Liver (tissue), 8 donors: ENCODE measurements at regions not wholly inside any gene's neighbourhood (a gene's known extent, or its start where the extent isn't known, plus 50 kb on each side); places are given as distances from the start of the nearest gene placed in this dataset.
"Not testable (repeated sequence)": the region's sequence is repeated elsewhere in the genome, so short reads cannot be mapped to it uniquely, and the experiment has no call there.

Experiments used
- DNase-seq: peaks from one replicate; pipeline ENCODE4 v3.0.0-alpha.2; 2017; ENCODE audit warnings: low spot score
- H3K27ac ChIP-seq, 2 donors: one replicate each; pipeline ENCODE4 v1.7.0; 2013; ENCODE audit warnings: inconsistent platforms in 2 of 2, low read length in 2 of 2, control low read depth in 1 of 2, low read depth in 1 of 2, mild to moderate bottlenecking in 1 of 2
- H3K27me3 ChIP-seq, 4 donors: one replicate each; pipeline versions ENCODE4 v1.6.1 to v1.7.0; 2013; ENCODE audit warnings: low read length in 3 of 4, inconsistent platforms in 1 of 4, mild to moderate bottlenecking in 1 of 4, moderate library complexity in 1 of 4; ENCODE audit not compliant: control insufficient read depth in 4 of 4, insufficient read depth in 4 of 4
- H3K36me3 ChIP-seq, 4 donors: one replicate each; pipeline versions ENCODE4 v1.6.1 to v1.7.0; 2013; ENCODE audit warnings: low read length in 3 of 4, mild to moderate bottlenecking in 3 of 4, low read depth in 1 of 4, moderate library complexity in 1 of 4; ENCODE audit not compliant: control insufficient read depth in 4 of 4, insufficient read depth in 3 of 4
- H3K4me1 ChIP-seq, 4 donors: one replicate each; pipeline versions ENCODE4 v1.6.1 to v1.7.0; 2013; ENCODE audit warnings: low read length in 3 of 4, mild to moderate bottlenecking in 3 of 4, moderate library complexity in 1 of 4; ENCODE audit not compliant: control insufficient read depth in 4 of 4, insufficient read depth in 4 of 4
- H3K4me3 ChIP-seq, 3 donors: one replicate each; pipeline versions ENCODE4 v1.6.1 to v1.7.0; 2013; ENCODE audit warnings: low read length in 3 of 3, control low read depth in 1 of 3, low read depth in 1 of 3, mild to moderate bottlenecking in 1 of 3
- H3K9ac ChIP-seq, 2 donors: one replicate each; pipeline ENCODE4 v1.7.0; 2013; ENCODE audit warnings: low read length in 2 of 2, mild to moderate bottlenecking in 2 of 2, moderate library complexity in 2 of 2, control low read depth in 1 of 2, low read depth in 1 of 2
- H3K9me3 ChIP-seq, 4 donors: one replicate each; pipeline versions ENCODE4 v1.6.1 to v1.7.0; 2013; ENCODE audit warnings: low read length in 3 of 4; ENCODE audit not compliant: control insufficient read depth in 4 of 4
- EGR1 ChIP-seq, 2 donors: IDR thresholded peaks; 2 replicates each; pipeline ENCODE4 v1.6.1; 2016 to 2018; ENCODE audit warnings: antibody characterized with exemption in 2 of 2, low read depth in 2 of 2
- FOXA2 ChIP-seq: IDR thresholded peaks from 2 replicates; pipeline ENCODE4 v1.6.1; 2016; ENCODE audit warnings: antibody characterized with exemption
- GABPA ChIP-seq, 2 donors: IDR thresholded peaks in 1 of 2; conservative IDR thresholded peaks in 1 of 2; 2 replicates each; pipeline ENCODE4 v1.6.1; 2016; ENCODE audit warnings: antibody characterized with exemption in 2 of 2, mild to moderate bottlenecking in 1 of 2, moderate library complexity in 1 of 2
- HNF4A ChIP-seq, 2 donors: conservative IDR thresholded peaks; 2 replicates each; pipeline ENCODE4 v1.6.1; 2016; ENCODE audit warnings: antibody characterized with exemption in 2 of 2, mild to moderate bottlenecking in 2 of 2
- HNF4G ChIP-seq: IDR thresholded peaks from 2 replicates; pipeline ENCODE4 v1.6.1; 2016; ENCODE audit warnings: antibody characterized with exemption
- JUND ChIP-seq, 2 donors: IDR thresholded peaks; 2 replicates each; pipeline ENCODE4 v1.6.1; 2016; ENCODE audit warnings: antibody characterized with exemption in 2 of 2
- NR2F2 ChIP-seq: IDR thresholded peaks from 2 replicates; pipeline ENCODE4 v1.6.1; 2016; ENCODE audit warnings: antibody characterized with exemption
- RAD21 ChIP-seq, 2 donors: IDR thresholded peaks; 2 replicates each; pipeline ENCODE4 v1.6.1; 2016; ENCODE audit warnings: antibody characterized with exemption in 2 of 2, mild to moderate bottlenecking in 2 of 2
- RXRA ChIP-seq, 2 donors: IDR thresholded peaks; 2 replicates each; pipeline ENCODE4 v1.6.1; 2017 to 2018; ENCODE audit warnings: antibody characterized with exemption in 2 of 2, mild to moderate bottlenecking in 1 of 2
- SP1 ChIP-seq: IDR thresholded peaks from 2 replicates; pipeline ENCODE4 v1.6.1; 2018; ENCODE audit warnings: antibody characterized with exemption, mild to moderate bottlenecking
- TAF1 ChIP-seq: conservative IDR thresholded peaks from 2 replicates; pipeline ENCODE4 v1.6.1; 2016; ENCODE audit warnings: antibody characterized with exemption, mild to moderate bottlenecking
- YY1 ChIP-seq: IDR thresholded peaks from 2 replicates; pipeline ENCODE4 v1.6.1; 2016; ENCODE audit warnings: antibody characterized with exemption, mild to moderate bottlenecking
- WGBS: extraction: QIAGEN DNeasy Blood & Tissue Kit; methylation state at CpG from one replicate; pipeline ENCODE4 v1.1.7; 2013; 5-methylcytosine and 5-hydroxymethylcytosine counted together
- TF ChIP-seq, protein P1 (sequence below): fragments of 150-350 bp; IDR thresholded peaks from 2 replicates; pipeline ENCODE4 v1.5.1; 2017; ENCODE audit warnings: improper control_type of control experiment, low read depth, low read length; ENCODE audit not compliant: missing input control
- TF ChIP-seq, protein P2 (sequence below): IDR thresholded peaks from 2 replicates; pipeline ENCODE4 v1.6.1; 2016; ENCODE audit warnings: antibody characterized with exemption
- TF ChIP-seq, protein P3 (sequence below): IDR thresholded peaks from 2 replicates; pipeline ENCODE4 v1.6.1; 2016; ENCODE audit warnings: antibody characterized with exemption
- TF ChIP-seq, protein P4 (sequence below): IDR thresholded peaks from 2 replicates; pipeline ENCODE4 v1.6.1; 2016; ENCODE audit warnings: antibody characterized with exemption, mild to moderate bottlenecking
- donor health status: healthy.
- donor health status: healthy.
- donor health status: healthy.
- donor health status: healthy.
- donor health status: healthy.

DNA sequence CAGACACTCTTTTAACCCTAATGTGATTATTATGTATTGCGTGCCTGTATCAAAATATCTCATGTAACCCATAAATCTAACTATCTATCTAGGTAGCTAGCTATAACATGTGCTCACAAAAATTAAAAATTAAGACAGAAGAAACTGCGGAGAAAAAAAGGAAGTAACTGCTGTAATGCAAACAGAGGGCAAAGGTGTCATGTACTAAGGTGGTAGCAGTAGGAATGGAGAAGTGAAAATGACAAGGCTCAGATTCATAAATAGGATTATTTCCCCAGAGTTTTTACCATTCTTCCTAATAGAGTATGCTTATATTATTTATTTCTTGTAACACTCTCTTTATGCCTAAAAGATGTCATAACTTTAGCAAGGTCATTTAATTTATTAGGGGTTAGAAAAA is 1527.5 kb upstream of the C9orf72 start:
- H3K4me3 ChIP-seq = no peak overlapping the region
- DNase-seq = no peak
- peaks cover 0 to 1% (median 0%) of the 10 kb centered on the region in 4 donors for H3K9me3 ChIP-seq
- WGBS = 34% methylated on average over 2 of the region's 2 CpGs
- no peak overlapping the region for H3K9ac ChIP-seq
- peaks cover 0 to 3% (median 0%) of the 10 kb centered on the region in 4 donors for H3K27me3 ChIP-seq
- no peak overlapping the region for H3K27ac ChIP-seq
- no peaks in the 10 kb centered on the region for H3K36me3 ChIP-seq
- no peaks in the 10 kb centered on the region for H3K4me1 ChIP-seq
- no peak for TF ChIP-seq TAF1
- TF ChIP-seq, protein P1, sequence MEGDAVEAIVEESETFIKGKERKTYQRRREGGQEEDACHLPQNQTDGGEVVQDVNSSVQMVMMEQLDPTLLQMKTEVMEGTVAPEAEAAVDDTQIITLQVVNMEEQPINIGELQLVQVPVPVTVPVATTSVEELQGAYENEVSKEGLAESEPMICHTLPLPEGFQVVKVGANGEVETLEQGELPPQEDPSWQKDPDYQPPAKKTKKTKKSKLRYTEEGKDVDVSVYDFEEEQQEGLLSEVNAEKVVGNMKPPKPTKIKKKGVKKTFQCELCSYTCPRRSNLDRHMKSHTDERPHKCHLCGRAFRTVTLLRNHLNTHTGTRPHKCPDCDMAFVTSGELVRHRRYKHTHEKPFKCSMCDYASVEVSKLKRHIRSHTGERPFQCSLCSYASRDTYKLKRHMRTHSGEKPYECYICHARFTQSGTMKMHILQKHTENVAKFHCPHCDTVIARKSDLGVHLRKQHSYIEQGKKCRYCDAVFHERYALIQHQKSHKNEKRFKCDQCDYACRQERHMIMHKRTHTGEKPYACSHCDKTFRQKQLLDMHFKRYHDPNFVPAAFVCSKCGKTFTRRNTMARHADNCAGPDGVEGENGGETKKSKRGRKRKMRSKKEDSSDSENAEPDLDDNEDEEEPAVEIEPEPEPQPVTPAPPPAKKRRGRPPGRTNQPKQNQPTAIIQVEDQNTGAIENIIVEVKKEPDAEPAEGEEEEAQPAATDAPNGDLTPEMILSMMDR = no peak
- no peak for TF ChIP-seq GABPA (IDR thresholded peaks at IDR 0.05 in 1 of 2, conservative IDR thresholded peaks at IDR 0.05 in 1 of 2)
- TF ChIP-seq, protein P2, sequence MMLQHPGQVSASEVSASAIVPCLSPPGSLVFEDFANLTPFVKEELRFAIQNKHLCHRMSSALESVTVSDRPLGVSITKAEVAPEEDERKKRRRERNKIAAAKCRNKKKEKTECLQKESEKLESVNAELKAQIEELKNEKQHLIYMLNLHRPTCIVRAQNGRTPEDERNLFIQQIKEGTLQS = no peak
- TF ChIP-seq NR2F2 = no peak
- no peak for TF ChIP-seq RAD21 (IDR thresholded peaks at IDR 0.05)
- TF ChIP-seq EGR1 (IDR thresholded peaks at IDR 0.05; ENCODE audit: low read depth in 2 of 2) = no peak
- no peak for TF ChIP-seq RXRA (IDR thresholded peaks at IDR 0.05)
- TF ChIP-seq SP1 = no peak
- TF ChIP-seq JUND (IDR thresholded peaks at IDR 0.05) = no peak
- no peak for TF ChIP-seq HNF4A (conservative IDR thresholded peaks at IDR 0.05)
- no peak for TF ChIP-seq HNF4G
- no peak for TF ChIP-seq YY1
- TF ChIP-seq, protein P3, sequence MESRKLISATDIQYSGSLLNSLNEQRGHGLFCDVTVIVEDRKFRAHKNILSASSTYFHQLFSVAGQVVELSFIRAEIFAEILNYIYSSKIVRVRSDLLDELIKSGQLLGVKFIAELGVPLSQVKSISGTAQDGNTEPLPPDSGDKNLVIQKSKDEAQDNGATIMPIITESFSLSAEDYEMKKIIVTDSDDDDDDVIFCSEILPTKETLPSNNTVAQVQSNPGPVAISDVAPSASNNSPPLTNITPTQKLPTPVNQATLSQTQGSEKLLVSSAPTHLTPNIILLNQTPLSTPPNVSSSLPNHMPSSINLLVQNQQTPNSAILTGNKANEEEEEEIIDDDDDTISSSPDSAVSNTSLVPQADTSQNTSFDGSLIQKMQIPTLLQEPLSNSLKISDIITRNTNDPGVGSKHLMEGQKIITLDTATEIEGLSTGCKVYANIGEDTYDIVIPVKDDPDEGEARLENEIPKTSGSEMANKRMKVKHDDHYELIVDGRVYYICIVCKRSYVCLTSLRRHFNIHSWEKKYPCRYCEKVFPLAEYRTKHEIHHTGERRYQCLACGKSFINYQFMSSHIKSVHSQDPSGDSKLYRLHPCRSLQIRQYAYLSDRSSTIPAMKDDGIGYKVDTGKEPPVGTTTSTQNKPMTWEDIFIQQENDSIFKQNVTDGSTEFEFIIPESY = no peak
- TF ChIP-seq FOXA2 = no peak

DNA sequence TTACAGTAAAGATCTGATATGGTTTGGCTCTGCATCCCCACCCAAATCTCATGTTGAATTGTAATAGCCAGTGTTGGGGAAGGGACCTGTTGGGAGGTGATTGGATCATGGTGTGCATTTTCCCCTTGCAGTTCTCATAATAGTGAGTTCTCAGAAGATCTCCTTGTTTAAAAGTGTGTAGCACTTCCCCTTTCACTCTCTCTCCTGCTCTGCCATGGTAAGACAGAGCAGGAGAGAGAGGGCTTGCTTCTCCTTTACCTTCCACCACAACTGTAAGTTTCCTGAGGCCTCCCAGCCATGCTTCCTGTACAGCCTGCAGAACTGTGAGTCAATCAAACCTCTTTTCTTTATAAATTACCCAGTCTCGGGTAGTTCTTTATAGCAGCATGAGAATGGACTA is 1530.9 kb upstream of the C9orf72 start:
- DNase-seq, H3K4me3 ChIP-seq, H3K36me3 ChIP-seq, H3K9ac ChIP-seq, H3K27me3 ChIP-seq, H3K9me3 ChIP-seq, H3K4me1 ChIP-seq, H3K27ac ChIP-seq: not testable (repeated sequence)
- 54% methylated on average over 1 of the region's 1 CpG for WGBS

DNA sequence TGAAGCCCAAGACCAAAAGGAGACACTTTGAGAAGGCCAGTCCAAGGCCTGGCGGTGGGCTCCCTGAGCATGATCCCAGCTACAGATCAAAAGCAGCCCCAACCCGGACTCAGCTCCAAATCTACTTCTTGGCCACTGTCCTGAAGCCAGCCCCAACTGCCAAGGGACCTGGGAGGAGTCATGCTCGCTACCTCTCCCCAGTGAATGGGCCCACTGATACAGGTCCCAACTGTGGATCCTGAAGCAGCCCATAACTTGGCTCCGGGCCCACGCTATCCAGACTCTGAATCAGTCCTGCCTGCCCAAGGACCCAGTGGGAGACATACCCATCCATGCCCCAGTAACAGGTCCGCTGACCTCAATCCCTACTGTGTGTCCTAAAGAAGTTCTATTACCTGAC is 1545.3 kb upstream of the C9orf72 start:
- Histone ChIP-seq H3K27me3 (no peaks in the 10 kb centered on the region), H3K4me3 (no peak overlapping the region), H3K27ac (no peak overlapping the region), H3K9ac (no peak overlapping the region), H3K36me3 (no peaks in the 10 kb centered on the region), H3K4me1 (no peaks in the 10 kb centered on the region), H3K9me3 (peaks cover 0 to 2% (median 0%) of the 10 kb centered on the region in 4 donors)
- DNase-seq = no peak
- TF ChIP-seq, protein P4, sequence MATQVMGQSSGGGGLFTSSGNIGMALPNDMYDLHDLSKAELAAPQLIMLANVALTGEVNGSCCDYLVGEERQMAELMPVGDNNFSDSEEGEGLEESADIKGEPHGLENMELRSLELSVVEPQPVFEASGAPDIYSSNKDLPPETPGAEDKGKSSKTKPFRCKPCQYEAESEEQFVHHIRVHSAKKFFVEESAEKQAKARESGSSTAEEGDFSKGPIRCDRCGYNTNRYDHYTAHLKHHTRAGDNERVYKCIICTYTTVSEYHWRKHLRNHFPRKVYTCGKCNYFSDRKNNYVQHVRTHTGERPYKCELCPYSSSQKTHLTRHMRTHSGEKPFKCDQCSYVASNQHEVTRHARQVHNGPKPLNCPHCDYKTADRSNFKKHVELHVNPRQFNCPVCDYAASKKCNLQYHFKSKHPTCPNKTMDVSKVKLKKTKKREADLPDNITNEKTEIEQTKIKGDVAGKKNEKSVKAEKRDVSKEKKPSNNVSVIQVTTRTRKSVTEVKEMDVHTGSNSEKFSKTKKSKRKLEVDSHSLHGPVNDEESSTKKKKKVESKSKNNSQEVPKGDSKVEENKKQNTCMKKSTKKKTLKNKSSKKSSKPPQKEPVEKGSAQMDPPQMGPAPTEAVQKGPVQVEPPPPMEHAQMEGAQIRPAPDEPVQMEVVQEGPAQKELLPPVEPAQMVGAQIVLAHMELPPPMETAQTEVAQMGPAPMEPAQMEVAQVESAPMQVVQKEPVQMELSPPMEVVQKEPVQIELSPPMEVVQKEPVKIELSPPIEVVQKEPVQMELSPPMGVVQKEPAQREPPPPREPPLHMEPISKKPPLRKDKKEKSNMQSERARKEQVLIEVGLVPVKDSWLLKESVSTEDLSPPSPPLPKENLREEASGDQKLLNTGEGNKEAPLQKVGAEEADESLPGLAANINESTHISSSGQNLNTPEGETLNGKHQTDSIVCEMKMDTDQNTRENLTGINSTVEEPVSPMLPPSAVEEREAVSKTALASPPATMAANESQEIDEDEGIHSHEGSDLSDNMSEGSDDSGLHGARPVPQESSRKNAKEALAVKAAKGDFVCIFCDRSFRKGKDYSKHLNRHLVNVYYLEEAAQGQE = no peak
- no peak for TF ChIP-seq RXRA (IDR thresholded peaks at IDR 0.05)
- TF ChIP-seq, protein P1 = no peak
- TF ChIP-seq GABPA (IDR thresholded peaks at IDR 0.05 in 1 of 2, conservative IDR thresholded peaks at IDR 0.05 in 1 of 2) = no peak
- WGBS = 60% methylated on average over 6 of the region's 6 CpGs
